ENCODE measurements at regions not wholly inside any gene's neighbourhood (a gene's known extent, or its start where the extent isn't known, plus 50 kb on each side); places are given as distances from the start of the nearest gene placed in this dataset.
"Not testable (repeated sequence)": the region's sequence is repeated elsewhere in the genome, so short reads cannot be mapped to it uniquely, and the experiment has no call there.

GRCh38 chr17:31623990-31624389 is 232.5 kb downstream of the RAB11FIP4 start:
- no peak for DNase-seq (ENCODE audit: low spot score)

GRCh38 chr17:31622500-31622899 is 231.0 kb downstream of the RAB11FIP4 start:
- DNase-seq (ENCODE audit: low spot score): no peak

- no peak for DNase-seq (ENCODE audit: low spot score)
These were observed 230.1 kb downstream of the RAB11FIP4 start for GRCh38 chr17:31621566-31621965.

- DNase-seq (ENCODE audit: low spot score): not testable (repeated sequence)
These were observed 219.6 kb downstream of the RAB11FIP4 start for GRCh38 chr17:31611053-31611452.

GRCh38 chr17:31609996-31610910 is 218.8 kb downstream of the RAB11FIP4 start:
- DNase-seq (ENCODE audit: low spot score): no peak

- DNase-seq (ENCODE audit: low spot score): no peak
These were observed 217.9 kb downstream of the RAB11FIP4 start for GRCh38 chr17:31609331-31609730.

- DNase-seq (ENCODE audit: low spot score): no peak
These were observed 217.3 kb downstream of the RAB11FIP4 start for GRCh38 chr17:31608659-31609254.

- no peak for DNase-seq (ENCODE audit: low spot score)
These were observed 214.3 kb downstream of the RAB11FIP4 start for GRCh38 chr17:31605761-31606160.

- DNase-seq (ENCODE audit: low spot score): no peak
These were observed 213.5 kb downstream of the RAB11FIP4 start for GRCh38 chr17:31604936-31605335.

GRCh38 chr17:31600144-31600543 is 208.7 kb downstream of the RAB11FIP4 start:
- DNase-seq (ENCODE audit: low spot score): not testable (repeated sequence)

GRCh38 chr17:31598921-31599571 is 207.6 kb downstream of the RAB11FIP4 start:
- no peak for DNase-seq (ENCODE audit: low spot score)

- no peak for DNase-seq (ENCODE audit: low spot score)
These were observed 206.9 kb downstream of the RAB11FIP4 start for GRCh38 chr17:31598399-31598782.

GRCh38 chr17:31597646-31598398 is 206.3 kb downstream of the RAB11FIP4 start:
- no peak for DNase-seq (ENCODE audit: low spot score)

- peak; percentile 98 for DNase-seq (ENCODE audit: low spot score)
These were observed 205.2 kb downstream of the RAB11FIP4 start for GRCh38 chr17:31596382-31597323.

- DNase-seq (ENCODE audit: low spot score): no peak
These were observed 204.3 kb downstream of the RAB11FIP4 start for GRCh38 chr17:31595666-31596381.

- peak; percentile 55 for DNase-seq (ENCODE audit: low spot score)
These were observed 203.6 kb downstream of the RAB11FIP4 start for GRCh38 chr17:31595076-31595475.

- DNase-seq (ENCODE audit: low spot score): no peak
These were observed 202.9 kb downstream of the RAB11FIP4 start for GRCh38 chr17:31594416-31594815.

- peak; percentile 88 for DNase-seq (ENCODE audit: low spot score)
These were observed 202.3 kb downstream of the RAB11FIP4 start for GRCh38 chr17:31593806-31594205.

- DNase-seq (ENCODE audit: low spot score): no peak
These were observed 200.4 kb downstream of the RAB11FIP4 start for GRCh38 chr17:31591924-31592323.

GRCh38 chr17:31588512-31588911 is 197.0 kb downstream of the RAB11FIP4 start:
- no peak for DNase-seq (ENCODE audit: low spot score)

Data from AG08395 (cell line).